ENCODE measurements at regions not wholly inside any gene's neighbourhood (a gene's known extent, or its start where the extent isn't known, plus 50 kb on each side); places are given as distances from the start of the nearest gene placed in this dataset.

GRCh38 chr5:31113666-31114350, 79.7 kb upstream of the CDH6 start:
- TF ChIP-seq CTCF (IDR thresholded peaks at IDR 0.05; ENCODE audit: extremely low read depth in 1 of 2, insufficient read depth in 1 of 2, low read depth in 1 of 2, low read length in 2 of 2) (no peak), POLR2A (IDR thresholded peaks at IDR 0.05; ENCODE audit: low read depth, low read length) (no peak), MYC (IDR thresholded peaks at IDR 0.05; ENCODE audit: low read depth, low read length) (no peak), POLR2AphosphoS5 (IDR thresholded peaks at IDR 0.05; ENCODE audit: insufficient read depth, low read depth, low read length) (no peak), GATA2 (IDR thresholded peaks at IDR 0.05; ENCODE audit: insufficient read depth, insufficient read length, low read depth, low read length) (no peak), EZH2 (IDR thresholded peaks at IDR 0.05; ENCODE audit: borderline replicate concordance, low read depth, low read length, severe bottlenecking) (no peak), MAX (IDR thresholded peaks at IDR 0.05; ENCODE audit: insufficient read depth, insufficient read length) (no peak)

Measured in endothelial cell of umbilical vein (primary cell).